ENCODE measurements at regions not wholly inside any gene's neighbourhood (a gene's known extent, or its start where the extent isn't known, plus 50 kb on each side); places are given as distances from the start of the nearest gene placed in this dataset.

- Histone ChIP-seq H3K9me3 (ENCODE audit: control insufficient read depth in 4 of 4, low read length in 3 of 4) (no peaks in the 10 kb centered on the region), H3K4me1 (ENCODE audit: control insufficient read depth in 4 of 4, insufficient read depth in 4 of 4, low read length in 3 of 4) (no peaks in the 10 kb centered on the region), H3K27ac (ENCODE audit: low read depth in 1 of 2, low read length in 2 of 2) (no peak overlapping the region), H3K27me3 (ENCODE audit: control insufficient read depth in 4 of 4, insufficient read depth in 4 of 4, low read length in 3 of 4) (peaks cover 0 to 11% (median 0%) of the 10 kb centered on the region in 4 donors), H3K36me3 (ENCODE audit: control insufficient read depth in 4 of 4, insufficient read depth in 3 of 4, low read depth in 1 of 4, low read length in 3 of 4) (no peaks in the 10 kb centered on the region), H3K4me3 (ENCODE audit: low read depth in 1 of 3, low read length in 3 of 3) (no peak overlapping the region), H3K9ac (ENCODE audit: low read depth in 1 of 2, low read length in 2 of 2) (no peak overlapping the region)
- DNase-seq (ENCODE audit: low spot score), result no peak
- 90% methylated on average over 1 of the region's 1 CpG for WGBS
- TF ChIP-seq REST (IDR thresholded peaks at IDR 0.05), result no peak
- no peak for TF ChIP-seq SP1 (IDR thresholded peaks at IDR 0.05)
- TF ChIP-seq FOXA2 (IDR thresholded peaks at IDR 0.05), result no peak
- no peak for TF ChIP-seq TAF1 (conservative IDR thresholded peaks at IDR 0.05)
- TF ChIP-seq EGR1 (IDR thresholded peaks at IDR 0.05; ENCODE audit: low read depth in 2 of 2), result no peak
- no peak for TF ChIP-seq GABPA (IDR thresholded peaks at IDR 0.05 in 1 of 2, conservative IDR thresholded peaks at IDR 0.05 in 1 of 2)
- TF ChIP-seq MAX (IDR thresholded peaks at IDR 0.05), result no peak
- no peak for TF ChIP-seq HNF4G (IDR thresholded peaks at IDR 0.05)
These were observed 481.5 kb upstream of the HSF2 start for GRCh38 chr6:121917834-121918559.

- Histone ChIP-seq H3K4me3 (ENCODE audit: low read depth in 1 of 3, low read length in 3 of 3) (no peak overlapping the region), H3K4me1 (ENCODE audit: control insufficient read depth in 4 of 4, insufficient read depth in 4 of 4, low read length in 3 of 4) (no peaks in the 10 kb centered on the region), H3K27me3 (ENCODE audit: control insufficient read depth in 4 of 4, insufficient read depth in 4 of 4, low read length in 3 of 4) (peaks cover 0 to 11% (median 0%) of the 10 kb centered on the region in 4 donors), H3K36me3 (ENCODE audit: control insufficient read depth in 4 of 4, insufficient read depth in 3 of 4, low read depth in 1 of 4, low read length in 3 of 4) (no peaks in the 10 kb centered on the region), H3K9me3 (ENCODE audit: control insufficient read depth in 4 of 4, low read length in 3 of 4) (no peaks in the 10 kb centered on the region), H3K27ac (ENCODE audit: low read depth in 1 of 2, low read length in 2 of 2) (no peak overlapping the region), H3K9ac (ENCODE audit: low read depth in 1 of 2, low read length in 2 of 2) (no peak overlapping the region)
- no peak for DNase-seq (ENCODE audit: low spot score)
- 72% methylated on average over 6 of the region's 6 CpGs for WGBS
- TF ChIP-seq YY1 (IDR thresholded peaks at IDR 0.05), result no peak
- no peak for TF ChIP-seq JUND (IDR thresholded peaks at IDR 0.05)
- no peak for TF ChIP-seq MAX (IDR thresholded peaks at IDR 0.05)
- no peak for TF ChIP-seq EGR1 (IDR thresholded peaks at IDR 0.05; ENCODE audit: low read depth in 2 of 2)
- TF ChIP-seq FOXA1 (IDR thresholded peaks at IDR 0.05), result no peak
- TF ChIP-seq NR2F2 (IDR thresholded peaks at IDR 0.05), result no peak
- TF ChIP-seq ATF3 (IDR thresholded peaks at IDR 0.05), result no peak
These were observed 478.8 kb upstream of the HSF2 start for GRCh38 chr6:121920616-121921015.

GRCh38 chr6:121925024-121925423 is 474.4 kb upstream of the HSF2 start:
- H3K4me3 ChIP-seq (ENCODE audit: low read depth in 1 of 3, low read length in 3 of 3), result no peak overlapping the region
- H3K27ac ChIP-seq (ENCODE audit: low read depth in 1 of 2, low read length in 2 of 2), result no peak overlapping the region
- peaks cover 0 to 11% (median 0%) of the 10 kb centered on the region in 4 donors for H3K27me3 ChIP-seq (ENCODE audit: control insufficient read depth in 4 of 4, insufficient read depth in 4 of 4, low read length in 3 of 4)
- no peaks in the 10 kb centered on the region for H3K9me3 ChIP-seq (ENCODE audit: control insufficient read depth in 4 of 4, low read length in 3 of 4)
- WGBS, result 32% methylated on average over 1 of the region's 1 CpG
- no peaks in the 10 kb centered on the region for H3K36me3 ChIP-seq (ENCODE audit: control insufficient read depth in 4 of 4, insufficient read depth in 3 of 4, low read depth in 1 of 4, low read length in 3 of 4)
- no peak for DNase-seq (ENCODE audit: low spot score)
- H3K4me1 ChIP-seq (ENCODE audit: control insufficient read depth in 4 of 4, insufficient read depth in 4 of 4, low read length in 3 of 4), result no peaks in the 10 kb centered on the region
- H3K9ac ChIP-seq (ENCODE audit: low read depth in 1 of 2, low read length in 2 of 2), result no peak overlapping the region
- TF ChIP-seq EGR1 (IDR thresholded peaks at IDR 0.05; ENCODE audit: low read depth in 2 of 2) (no peak), HNF4G (IDR thresholded peaks at IDR 0.05) (no peak), REST (IDR thresholded peaks at IDR 0.05) (no peak), RAD21 (IDR thresholded peaks at IDR 0.05) (no peak), RXRA (IDR thresholded peaks at IDR 0.05) (no peak), JUND (IDR thresholded peaks at IDR 0.05) (no peak), CTCF (IDR thresholded peaks at IDR 0.05; ENCODE audit: low read depth, low read length, missing input control) (no peak), SP1 (IDR thresholded peaks at IDR 0.05) (no peak), FOXA2 (IDR thresholded peaks at IDR 0.05) (no peak), TAF1 (conservative IDR thresholded peaks at IDR 0.05) (no peak), MAX (IDR thresholded peaks at IDR 0.05) (no peak), NR2F2 (IDR thresholded peaks at IDR 0.05) (no peak)

Data from liver (tissue), 8 donors.